ENCODE measurements at regions not wholly inside any gene's neighbourhood (a gene's known extent, or its start where the extent isn't known, plus 50 kb on each side); places are given as distances from the start of the nearest gene placed in this dataset.

DNA sequence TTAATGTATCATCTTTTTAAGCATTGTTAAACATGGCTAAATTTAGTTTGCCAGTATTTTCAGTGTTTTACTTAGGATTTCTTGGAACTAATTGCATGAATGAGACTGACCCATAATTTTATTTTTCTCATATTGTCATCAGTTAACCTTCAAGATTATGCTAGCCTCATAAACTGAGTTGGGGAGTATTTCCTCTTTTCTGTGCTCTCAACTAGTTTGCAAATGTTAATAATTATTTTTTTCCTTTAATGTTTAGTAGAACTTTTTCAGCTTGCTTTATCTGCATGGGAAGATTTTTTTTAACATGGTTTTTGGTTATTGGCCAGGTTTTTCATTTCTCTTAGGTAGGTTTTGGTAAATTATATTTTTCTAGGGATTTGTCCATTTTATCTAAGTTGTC lies 235.4 kb upstream of the SESN3 start:
- DNase-seq: no peak

DNA sequence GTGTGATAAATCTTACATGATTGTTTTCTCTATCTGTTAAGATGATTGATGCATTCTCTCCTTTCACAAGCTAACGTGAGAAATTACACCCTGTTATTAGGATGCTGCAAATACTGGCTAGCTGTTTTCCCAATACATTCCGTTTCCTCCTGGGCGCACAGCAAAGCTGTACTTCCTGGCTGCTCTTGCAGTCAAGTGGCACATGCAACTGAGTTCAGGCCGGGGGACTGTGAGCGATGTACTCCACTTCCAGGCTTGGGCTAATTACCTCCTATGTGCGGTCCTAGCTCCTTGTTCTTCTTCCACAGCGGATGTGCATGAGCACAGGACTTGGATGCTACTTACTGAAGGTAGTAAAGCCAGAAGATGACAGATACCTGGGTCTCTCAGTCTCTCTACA lies 234.9 kb upstream of the SESN3 start:
- no peak for DNase-seq

DNA sequence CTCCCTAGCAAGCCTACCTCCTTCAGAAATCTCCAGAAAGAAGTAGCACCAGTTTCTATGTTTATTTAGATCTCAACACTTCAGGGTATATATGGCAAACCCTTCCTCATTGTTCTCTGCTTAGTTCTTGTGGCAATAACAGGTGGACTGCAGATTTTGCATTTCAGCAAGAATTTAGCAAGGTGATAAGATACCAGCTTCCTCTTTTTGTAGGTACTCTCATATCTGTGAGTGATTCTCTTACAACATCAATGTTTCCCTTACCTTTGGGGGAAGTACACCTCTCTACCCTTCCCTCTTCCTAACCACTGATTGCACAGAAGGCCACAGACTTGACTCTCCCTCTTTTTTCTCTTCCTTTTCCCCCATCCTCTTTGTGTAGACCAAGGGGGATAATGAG lies 230.9 kb upstream of the SESN3 start:
- DNase-seq: no peak

DNA sequence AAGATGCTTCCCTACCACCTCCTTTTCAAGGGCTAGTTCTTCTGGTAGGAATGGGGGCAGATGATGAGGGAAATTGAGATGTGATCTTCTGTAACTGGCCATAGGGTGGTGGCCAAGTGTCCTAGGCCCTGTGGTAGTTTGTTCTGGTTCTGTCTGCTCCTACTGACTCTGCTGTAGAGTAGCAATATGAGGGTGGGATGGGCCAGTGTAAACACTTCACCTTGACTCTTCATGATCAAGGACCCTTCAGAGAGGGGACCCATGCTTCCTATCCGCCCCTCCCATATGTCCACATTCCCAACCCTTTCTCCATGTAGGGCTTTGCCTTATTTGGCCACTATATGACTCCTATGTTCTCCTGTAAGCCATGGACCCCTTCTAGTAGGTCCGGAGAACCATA lies 230.3 kb upstream of the SESN3 start:
- DNase-seq: no peak

DNA sequence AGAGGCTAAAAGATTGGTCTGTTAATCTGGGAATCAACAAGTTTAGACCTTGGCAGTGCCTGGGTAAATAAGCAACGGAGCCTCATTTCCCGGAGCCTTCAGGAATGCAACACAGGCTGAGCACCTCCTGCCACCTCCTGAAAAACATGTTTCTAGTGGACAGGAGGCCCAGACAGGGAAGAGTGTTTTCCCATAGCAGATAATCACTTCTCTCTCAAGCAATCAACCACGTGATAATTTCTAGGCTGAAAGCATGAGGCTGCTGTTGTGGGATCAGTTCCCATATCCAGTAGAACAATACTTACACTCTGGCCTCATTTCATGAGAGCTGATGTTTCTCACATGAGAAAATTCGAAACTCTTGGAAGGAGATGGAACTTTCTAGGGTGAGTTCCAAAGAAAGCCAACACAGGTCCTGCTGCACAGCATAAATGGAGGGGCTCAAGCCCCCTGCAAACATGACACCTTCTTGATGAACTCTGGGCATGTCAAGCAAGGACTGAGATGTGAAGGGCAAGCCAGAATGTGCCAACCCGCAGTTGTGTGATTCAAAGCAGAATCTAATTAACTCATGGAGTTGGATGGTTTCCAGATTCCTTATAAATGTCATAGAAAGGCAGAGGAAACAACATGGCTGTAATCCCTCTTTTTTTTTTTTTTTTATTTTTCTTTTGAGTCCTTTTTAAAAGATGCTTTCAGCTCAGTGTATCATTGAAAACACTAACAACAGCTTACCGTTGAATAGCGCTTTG lies 228.5 kb upstream of the SESN3 start:
- no peak for DNase-seq

DNA sequence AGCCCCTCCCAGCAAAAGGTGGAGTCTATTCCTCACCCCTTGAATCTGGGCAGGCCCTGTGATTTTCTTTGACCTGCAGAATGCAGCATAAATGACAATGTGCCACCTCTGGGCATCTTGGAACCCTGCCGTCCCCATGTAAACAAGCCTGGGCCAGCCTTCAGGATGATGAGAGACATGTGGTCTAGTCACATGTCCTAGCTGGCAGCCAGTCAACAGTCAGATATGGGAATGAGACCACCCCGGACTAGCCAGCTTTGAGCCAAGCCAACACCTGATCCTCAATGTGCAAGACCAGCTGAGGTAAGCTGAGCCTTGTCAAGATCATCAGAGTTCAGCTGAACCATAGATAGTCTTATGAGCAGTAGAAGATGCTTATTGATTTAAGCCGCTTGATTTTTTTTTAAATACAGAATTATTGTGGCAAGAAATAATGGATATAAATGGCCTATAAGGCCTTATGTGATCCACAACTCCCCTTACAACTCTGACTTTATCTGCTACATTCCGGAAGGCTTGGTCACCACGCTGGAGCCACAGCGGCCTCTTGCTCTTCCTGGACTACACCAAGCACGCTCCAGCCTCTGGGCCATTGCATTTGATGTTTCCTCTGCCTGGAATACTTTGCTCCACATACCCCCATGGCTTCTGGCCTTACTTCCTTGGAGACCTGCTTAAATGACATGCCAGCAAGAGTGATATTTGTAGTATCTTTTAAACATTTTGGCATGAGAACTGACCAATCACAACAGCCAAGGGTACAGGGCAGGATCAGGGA lies 225.9 kb upstream of the SESN3 start:
- DNase-seq: no peak

DNA sequence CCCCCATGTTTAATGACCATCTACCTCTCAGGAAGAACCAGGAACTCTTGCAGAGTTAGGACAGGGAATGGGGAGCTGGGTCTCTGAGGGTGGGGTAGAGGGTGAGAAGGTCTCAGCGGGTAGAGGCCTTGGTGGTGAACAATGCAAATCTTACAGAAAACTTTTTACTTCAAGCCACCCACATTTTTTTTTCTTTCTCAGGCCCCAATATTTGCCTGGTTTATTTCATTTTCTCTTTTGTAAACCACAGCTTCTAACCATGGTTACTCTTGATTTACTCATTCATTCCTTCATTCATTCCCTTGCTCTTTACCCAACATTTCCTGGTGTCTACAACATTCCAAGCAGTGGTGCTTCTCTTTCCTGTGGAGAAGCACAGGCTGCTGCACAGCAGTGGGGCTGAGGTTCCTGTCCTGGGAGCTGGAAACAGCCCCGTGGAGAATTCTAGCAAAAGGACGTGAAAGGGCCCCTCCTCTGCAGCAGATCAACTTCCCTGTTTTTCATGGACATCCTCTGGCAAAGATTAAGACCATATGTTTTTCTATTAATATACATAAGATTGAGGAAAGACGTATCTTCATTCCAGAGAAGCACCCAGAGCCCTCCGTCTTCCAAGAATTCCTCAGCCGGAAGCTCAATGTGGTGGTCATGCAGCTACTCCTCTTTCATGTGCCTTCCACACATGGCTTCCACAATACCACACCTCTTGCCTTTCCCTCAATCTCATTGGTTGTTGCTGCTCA lies 224.4 kb upstream of the SESN3 start:
- DNase-seq: no peak

DNA sequence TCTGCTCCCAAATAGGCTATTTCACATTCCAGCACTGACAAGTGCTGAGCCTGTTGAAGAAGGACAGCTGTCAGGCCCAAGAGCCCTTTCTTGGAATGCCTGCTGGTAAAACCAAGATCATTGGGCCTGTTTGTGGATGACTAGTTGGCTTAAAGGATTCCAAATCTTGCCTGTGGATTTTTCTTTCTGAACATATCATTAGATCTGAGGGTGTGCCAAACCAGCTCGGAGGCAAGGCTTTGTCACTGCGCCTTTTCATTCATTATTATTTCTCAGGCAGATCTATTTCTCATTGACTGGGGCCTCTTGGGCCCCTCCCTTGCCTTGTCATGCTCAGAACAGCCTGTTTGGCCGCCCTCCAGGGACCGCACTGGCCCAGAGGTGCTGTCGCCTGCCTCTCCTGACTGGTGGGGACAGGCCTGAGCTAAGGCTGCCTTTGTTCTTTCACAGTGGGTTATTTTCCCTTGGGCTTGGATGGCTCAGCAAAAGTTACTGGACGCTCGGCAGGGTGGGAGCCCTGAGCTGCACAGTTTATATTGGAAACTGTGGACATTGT lies 222.7 kb upstream of the SESN3 start:
- DNase-seq: peak; percentile 21

DNA sequence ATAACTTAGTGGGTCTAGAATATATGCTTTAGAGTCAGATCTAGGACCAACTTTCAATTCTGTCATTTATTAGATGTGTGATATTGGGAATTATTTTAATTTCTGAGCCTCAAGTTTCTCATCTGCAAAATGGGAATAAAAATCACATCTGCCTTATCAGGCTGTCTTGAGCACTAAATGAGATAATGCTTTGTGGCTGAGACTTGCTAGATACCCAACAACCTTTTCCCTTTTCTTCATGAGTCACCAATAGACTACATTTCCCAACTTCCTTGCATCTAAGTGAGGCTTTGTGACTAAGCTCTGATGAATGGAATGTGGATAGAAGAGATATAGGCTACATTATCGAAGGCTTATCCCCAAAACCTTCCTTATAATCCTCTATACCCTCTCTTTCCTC lies 220.7 kb upstream of the SESN3 start:
- peak; percentile 88 for DNase-seq

DNA sequence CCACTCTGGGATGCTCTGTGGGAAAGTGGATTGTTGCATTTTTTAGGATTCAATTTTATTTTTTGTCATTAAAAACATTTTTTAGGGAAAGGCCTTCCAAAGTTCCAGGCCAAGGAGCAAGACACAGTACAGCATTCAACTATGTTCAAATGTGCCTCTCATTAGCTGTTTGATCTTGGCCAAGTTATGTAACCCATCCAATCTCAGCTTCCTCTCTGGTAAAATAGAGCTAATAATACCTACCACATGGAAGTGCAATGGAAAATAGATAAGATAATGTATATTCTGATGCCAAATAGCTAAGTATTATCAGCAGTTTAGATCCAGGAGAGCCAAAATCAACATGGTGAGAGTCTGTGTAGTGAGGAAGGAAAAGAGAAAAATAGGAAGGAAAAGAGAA lies 220.3 kb upstream of the SESN3 start:
- DNase-seq: no peak

DNA sequence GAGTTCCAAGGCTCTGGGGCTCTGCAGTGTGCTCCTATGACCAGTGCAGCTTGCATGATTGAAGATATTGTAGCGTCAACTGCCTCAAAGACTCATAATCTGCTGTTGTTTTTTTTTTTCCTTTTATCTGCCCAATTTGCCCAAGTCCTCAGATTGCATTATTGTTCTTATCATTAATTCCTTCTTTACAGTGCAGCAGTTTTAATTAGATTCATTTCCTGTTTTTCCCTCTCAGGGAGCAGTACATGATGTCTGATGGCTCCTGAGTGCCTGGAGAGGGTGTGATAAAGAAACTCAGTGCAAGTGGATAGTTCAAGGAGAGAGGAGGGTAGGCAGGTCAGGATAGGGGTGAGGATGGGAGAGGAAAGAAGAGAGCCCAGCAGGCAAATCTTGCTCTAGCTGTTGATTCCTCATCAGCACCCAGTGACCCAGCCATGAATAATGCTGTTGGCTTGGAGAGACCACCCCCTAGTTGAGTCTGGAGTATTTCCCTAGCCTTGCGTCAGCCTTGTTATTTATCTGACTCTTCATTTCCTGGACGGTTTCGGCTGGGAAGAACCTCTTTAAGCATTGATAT lies 219.6 kb upstream of the SESN3 start:
- DNase-seq: no peak

DNA sequence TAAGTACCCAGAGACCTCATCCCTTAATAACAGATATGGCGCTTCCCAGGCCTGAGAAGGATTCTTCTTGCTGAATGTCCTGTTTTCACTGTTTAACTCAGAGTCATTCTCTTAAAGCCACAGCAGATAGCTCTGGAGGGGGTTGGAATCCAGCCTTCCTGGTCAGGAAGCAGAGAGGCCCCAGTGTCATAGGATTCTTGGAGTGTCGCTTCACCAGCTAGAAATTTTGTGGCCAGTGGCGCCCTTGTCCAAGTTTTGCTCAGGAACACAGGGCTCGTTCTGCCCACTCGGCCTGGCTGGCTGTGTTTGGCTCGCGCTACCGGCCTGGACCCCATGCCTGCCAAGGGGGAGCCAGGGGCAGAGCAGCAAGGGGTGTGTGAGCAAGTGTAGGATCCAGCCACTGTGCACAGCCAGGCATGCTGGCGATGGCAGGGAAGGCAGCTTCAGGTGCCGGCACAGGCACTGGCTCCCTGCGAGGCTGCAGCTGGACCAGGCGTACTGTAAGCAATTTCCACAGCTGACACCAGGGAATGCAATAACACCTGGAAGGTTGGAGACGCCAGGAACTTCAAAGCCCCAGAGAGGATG lies 214.8 kb upstream of the SESN3 start:
- no peak for DNase-seq

DNA sequence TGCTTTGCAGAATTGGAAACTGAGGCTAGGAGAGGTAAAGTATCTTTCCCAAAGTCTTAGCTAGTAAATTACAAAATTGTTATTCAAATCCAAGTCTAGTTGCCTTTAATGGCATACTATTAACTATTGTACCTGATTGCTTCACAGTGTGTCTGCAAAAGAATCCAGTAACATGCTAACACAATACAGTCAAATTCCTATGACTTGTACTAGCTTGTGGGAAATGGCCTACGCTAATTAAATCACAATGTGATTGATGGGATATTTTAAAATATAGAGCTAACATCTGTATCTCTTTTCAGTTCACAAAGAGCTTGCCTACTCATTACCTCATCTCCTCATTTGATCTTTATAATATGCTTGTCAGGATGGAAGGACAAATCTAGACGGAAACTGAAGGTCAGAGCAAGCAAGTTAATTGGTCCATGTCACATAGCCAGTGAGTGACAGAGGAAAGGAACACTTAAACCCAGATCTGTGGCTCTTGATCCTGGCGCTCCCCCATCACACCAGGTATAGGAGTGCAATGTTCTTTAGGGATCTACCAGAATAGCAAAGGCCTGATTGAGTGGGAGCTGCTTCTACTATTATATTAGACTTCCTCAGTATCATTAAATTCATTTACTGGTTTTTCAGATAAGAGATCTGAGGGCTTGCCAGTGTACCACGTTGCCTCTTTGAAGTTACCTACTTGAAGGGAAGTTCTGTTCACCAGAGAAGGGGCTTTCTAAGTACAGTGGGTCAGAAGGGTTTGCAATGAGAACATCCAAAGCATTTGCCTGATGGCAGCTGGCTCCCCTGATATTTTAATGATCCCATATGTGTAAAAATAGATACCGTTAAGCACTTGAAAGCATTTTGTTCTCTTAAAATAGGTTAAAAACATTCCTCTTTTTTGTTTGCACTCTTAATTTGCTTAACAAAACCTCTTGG lies 213.6 kb upstream of the SESN3 start:
- DNase-seq: no peak

DNA sequence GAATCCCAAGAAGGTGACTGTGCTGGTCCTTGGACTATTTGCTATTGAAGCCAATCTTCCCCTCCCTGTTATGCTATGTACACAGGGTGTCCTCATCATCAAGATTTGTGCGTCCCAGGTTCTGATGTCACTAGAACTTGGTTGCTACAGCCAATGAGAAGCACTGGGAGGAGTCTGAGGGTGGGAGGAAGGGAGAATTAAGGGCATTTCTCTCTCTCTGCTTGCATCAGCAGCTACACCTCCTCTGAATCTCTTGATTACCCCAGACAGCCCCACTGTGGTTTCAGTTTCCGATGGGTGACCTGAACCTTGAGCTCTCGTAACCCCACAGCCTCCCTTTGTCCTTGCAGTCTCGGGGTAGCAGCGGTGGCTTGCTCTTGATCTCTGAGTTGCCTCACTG lies 212.4 kb upstream of the SESN3 start:
- DNase-seq: no peak

DNA sequence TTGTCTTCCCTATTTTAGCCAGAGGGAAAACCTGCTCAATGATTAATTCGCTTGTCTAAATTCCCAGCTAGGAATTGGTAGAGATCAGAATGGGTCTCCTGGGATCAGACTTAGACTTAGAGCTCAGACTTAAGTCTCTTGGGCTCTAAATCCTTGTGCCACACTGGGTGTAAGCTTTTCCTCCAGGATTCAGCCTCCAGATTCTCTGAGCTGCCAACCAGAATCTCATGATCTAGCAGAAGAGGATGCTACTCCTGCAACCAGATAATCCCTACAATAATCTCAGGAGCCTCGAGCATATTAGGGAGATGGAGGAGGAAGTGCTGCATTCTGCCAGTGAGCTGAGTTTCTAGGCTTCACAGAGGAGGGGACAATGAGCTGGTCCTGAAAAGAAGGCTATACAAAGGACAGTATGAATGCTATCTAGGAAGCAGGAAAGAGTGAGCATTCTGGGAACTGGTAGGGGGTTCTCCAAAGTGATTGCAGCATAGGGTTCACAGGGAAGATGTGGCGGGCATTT lies 211.6 kb upstream of the SESN3 start:
- DNase-seq: no peak

DNA sequence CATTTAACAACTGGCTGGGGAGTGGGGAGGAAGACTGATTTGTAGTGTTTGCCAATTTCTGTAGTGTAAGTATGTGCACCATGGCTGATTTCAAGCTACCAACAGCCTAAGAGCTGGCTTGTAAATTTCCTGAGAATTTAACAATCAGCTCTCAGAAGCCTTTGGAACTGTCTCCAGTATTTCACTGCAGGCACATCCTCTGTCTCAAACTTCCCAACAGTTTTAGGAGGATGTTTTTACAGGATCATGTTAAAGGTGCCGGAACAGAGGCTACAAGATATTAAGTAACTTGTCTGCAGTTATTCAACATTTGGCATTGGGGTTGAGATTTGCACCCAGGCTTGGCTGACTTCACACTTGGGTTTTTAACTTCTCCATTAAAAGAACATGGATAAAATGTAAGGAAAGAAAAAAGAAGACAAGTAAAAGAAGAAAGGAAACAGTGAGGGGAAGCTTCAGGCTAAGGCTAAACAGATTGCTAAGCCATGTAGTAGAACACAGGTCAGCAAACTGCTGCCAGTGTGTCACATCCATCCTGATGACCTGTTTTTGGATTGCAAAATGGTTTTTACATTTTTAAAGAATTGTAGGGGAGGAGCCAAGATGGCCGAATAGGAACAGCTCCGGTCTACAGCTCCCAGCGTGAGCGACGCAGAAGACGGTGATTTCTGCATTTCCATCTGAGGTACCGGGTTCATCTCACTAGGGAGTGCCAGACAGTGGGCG lies 204.8 kb upstream of the SESN3 start:
- DNase-seq: no peak

DNA sequence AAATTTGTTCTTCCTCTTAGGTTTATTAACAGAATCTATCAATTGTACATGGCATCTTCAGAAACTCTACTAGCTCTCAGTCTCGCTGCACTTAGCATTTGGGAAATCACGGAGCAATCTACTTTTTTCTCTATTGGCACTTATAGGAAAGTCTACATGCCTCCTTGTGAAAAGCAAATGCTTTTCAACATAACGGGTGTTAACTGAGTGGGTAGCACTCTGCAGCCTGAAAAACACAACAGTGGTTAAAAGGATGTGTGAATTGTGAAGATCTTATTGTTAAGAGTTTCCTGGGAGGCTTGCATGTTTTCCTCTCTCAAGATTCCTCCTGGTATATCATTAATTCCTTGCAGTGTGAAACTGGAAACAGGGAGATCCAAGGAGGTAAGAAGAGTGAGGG lies 204.2 kb upstream of the SESN3 start:
- DNase-seq: no peak

DNA sequence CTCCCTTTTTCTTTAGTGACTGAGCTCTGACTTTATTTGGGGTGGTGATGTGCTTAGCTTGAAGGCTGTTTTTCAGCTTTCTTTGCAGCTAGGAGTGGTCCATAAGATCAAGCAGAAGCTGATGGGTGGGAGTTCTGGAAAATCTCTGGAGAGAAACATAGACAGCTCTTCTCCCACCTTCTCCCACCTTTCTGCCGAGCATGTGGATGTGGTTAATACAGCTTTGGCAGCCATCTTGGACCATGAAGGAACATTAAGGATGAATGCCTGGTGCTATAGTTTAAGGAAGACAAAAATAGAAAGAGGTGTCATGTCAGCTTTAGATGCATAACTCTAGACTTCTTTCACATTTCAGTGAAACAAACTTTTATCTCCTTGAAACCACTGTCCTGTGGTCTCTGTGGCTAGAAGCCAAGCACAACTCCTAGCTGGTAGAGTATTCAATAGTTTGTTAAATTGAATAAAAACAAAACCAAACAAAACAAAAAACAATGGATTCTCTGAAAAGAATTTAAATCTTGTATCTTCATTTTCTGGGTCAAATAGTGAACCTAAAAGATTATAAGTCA lies 203.6 kb upstream of the SESN3 start:
- DNase-seq: no peak

DNA sequence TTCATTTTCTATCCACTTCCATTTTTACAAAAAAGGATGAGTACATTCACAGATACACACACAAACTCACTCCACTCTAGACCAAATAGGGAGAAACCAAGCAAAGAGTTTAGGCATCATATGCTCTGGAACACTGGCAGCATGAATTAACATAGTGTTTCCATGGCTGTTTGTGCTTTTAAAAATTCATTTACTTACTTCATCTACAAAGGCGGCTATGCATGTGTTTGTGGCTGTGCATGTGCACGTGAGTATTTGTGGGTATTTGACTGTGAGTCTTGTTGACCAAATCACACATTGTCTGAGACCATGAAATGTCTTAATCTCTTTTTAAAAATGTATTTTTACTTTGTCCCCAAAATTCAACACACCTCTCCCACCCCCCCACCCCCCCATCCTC lies 203.0 kb upstream of the SESN3 start:
- DNase-seq: no peak

Measured in HCEC 1CT (cell line).